Fibroblast of lung (primary cell): ENCODE measurements at regions not wholly inside any gene's neighbourhood (a gene's known extent, or its start where the extent isn't known, plus 50 kb on each side); places are given as distances from the start of the nearest gene placed in this dataset.

ENCODE experiments used
- DNase-seq, 2 donors: peaks; one replicate each; pipeline versions ENCODE4 v3.0.0 to v3.0.0-alpha.2; 2010; ENCODE audit warnings: low read depth in 2 of 2
- H2AFZ ChIP-seq: 2 replicates; pipeline ENCODE4 v1.5.1; 2012; ENCODE audit warnings: low read length, control low read depth, inconsistent platforms
- H3K27ac ChIP-seq: 2 replicates; pipeline ENCODE4 v1.5.1; 2011; ENCODE audit warnings: low read length, control low read depth; ENCODE audit not compliant: insufficient read depth
- H3K27me3 ChIP-seq: 2 replicates; pipeline ENCODE4 v1.5.1; 2011; ENCODE audit warnings: mild to moderate bottlenecking, low read length; ENCODE audit not compliant: control insufficient read depth, insufficient read depth
- H3K36me3 ChIP-seq: 2 replicates; pipeline ENCODE4 v1.5.1; 2011; ENCODE audit warnings: low read length; ENCODE audit not compliant: control insufficient read depth, insufficient read depth
- H3K4me1 ChIP-seq: 2 replicates; pipeline ENCODE4 v1.5.1; 2011; ENCODE audit warnings: low read length; ENCODE audit not compliant: control insufficient read depth, insufficient read depth; ENCODE audit errors: extremely low read depth
- H3K4me2 ChIP-seq: 2 replicates; pipeline ENCODE4 v1.5.1; 2011; ENCODE audit warnings: low read length, control low read depth; ENCODE audit not compliant: insufficient read depth; ENCODE audit errors: extremely low read depth
- H3K4me3 ChIP-seq, 4 experiments: fragments of 200-600 bp in 1 of 4; sonication (generic) in 1 of 4; replicated peaks in 1 of 4; 2 replicates each; pipeline ENCODE4 v1.5.1; 2011 to 2016; ENCODE audit warnings: low read length in 4 of 4, low read depth in 3 of 4, mild to moderate bottlenecking in 3 of 4, control low read depth in 2 of 4, inconsistent platforms in 1 of 4, mixed read lengths in 1 of 4; ENCODE audit not compliant: insufficient read depth in 1 of 4; ENCODE audit errors: control extremely low read depth in 1 of 4
- H3K79me2 ChIP-seq: 2 replicates; pipeline ENCODE4 v1.5.1; 2012; ENCODE audit warnings: mild to moderate bottlenecking, low read length, inconsistent platforms; ENCODE audit not compliant: control insufficient read depth, insufficient read depth
- H3K9ac ChIP-seq: 2 replicates; pipeline ENCODE4 v1.5.1; 2011; ENCODE audit warnings: mild to moderate bottlenecking, low read length, control low read depth; ENCODE audit not compliant: insufficient read depth
- H3K9me3 ChIP-seq: 2 replicates; pipeline ENCODE4 v1.5.1; 2012; ENCODE audit warnings: low read depth, low read length; ENCODE audit not compliant: control insufficient read depth, insufficient read depth
- H4K20me1 ChIP-seq: 2 replicates; pipeline ENCODE4 v1.5.1; 2011; ENCODE audit warnings: low read length; ENCODE audit not compliant: control insufficient read depth, insufficient read depth; ENCODE audit errors: extremely low read depth
- EZH2 ChIP-seq: IDR thresholded peaks from 2 replicates; pipeline ENCODE4 v1.5.1; 2012; ENCODE audit warnings: low read length, control low read depth, mild to moderate bottlenecking; ENCODE audit errors: missing control alignments
- TF ChIP-seq, protein P1 (sequence below), 2 donors: IDR thresholded peaks in 1 of 2; conservative IDR thresholded peaks in 1 of 2; 1 replicate in 1 of 2; 2 replicates in 1 of 2; pipeline ENCODE4 v1.5.1; 2011 to 2012; ENCODE audit warnings: low read length in 2 of 2, control low read depth in 1 of 2, inconsistent platforms in 1 of 2, low read depth in 1 of 2, mild to moderate bottlenecking in 1 of 2

DNA sequence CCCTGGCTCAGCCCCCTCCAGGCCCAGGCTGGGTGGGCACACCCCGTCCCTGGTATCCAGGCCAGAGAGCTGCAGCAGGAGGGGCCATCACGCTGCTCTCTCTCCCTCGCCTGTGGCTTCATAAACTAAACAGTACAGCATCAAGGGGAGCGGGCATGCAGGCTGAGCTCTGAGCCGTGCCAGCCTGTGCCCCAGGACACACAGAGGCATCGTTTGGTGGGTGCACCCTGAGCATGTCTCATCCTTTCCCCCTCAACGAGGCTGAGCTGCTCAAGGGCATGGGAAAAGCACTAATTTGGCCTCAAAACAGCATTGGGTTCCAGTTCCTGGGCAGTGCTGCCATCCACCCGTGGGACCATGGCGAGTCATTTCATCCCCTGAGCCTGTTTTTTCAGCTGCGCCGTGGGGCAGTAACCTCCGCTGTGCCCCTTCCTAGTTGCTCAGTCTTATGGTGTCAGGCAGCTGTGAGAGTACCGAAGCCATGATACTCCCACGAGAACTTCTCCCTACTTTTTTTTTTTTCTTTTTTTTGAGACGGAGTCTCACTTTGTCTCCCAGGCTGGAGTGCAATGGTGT lies 79.6 kb downstream of the CPN2 start:
- H3K9ac ChIP-seq: no peak overlapping the region
- H3K4me2 ChIP-seq: no peak overlapping the region
- no peak overlapping the region for H3K4me3 ChIP-seq
- DNase-seq: peak in 1 of 2 donors; percentile 40
- no peaks in the 10 kb centered on the region for H3K36me3 ChIP-seq
- peaks cover 9% of the 10 kb centered on the region for H3K4me1 ChIP-seq
- no peaks in the 10 kb centered on the region for H3K79me2 ChIP-seq
- H3K27me3 ChIP-seq: no peaks in the 10 kb centered on the region
- H3K27ac ChIP-seq: peak overlapping the region; percentile 58
- no peak overlapping the region for H2AFZ ChIP-seq
- no peak for TF ChIP-seq EZH2
- TF ChIP-seq, protein P1, sequence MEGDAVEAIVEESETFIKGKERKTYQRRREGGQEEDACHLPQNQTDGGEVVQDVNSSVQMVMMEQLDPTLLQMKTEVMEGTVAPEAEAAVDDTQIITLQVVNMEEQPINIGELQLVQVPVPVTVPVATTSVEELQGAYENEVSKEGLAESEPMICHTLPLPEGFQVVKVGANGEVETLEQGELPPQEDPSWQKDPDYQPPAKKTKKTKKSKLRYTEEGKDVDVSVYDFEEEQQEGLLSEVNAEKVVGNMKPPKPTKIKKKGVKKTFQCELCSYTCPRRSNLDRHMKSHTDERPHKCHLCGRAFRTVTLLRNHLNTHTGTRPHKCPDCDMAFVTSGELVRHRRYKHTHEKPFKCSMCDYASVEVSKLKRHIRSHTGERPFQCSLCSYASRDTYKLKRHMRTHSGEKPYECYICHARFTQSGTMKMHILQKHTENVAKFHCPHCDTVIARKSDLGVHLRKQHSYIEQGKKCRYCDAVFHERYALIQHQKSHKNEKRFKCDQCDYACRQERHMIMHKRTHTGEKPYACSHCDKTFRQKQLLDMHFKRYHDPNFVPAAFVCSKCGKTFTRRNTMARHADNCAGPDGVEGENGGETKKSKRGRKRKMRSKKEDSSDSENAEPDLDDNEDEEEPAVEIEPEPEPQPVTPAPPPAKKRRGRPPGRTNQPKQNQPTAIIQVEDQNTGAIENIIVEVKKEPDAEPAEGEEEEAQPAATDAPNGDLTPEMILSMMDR (conservative IDR thresholded peaks at IDR 0.05 in 1 of 2, IDR thresholded peaks at IDR 0.05 in 1 of 2; ENCODE audit: low read depth in 1 of 2, low read length in 2 of 2): no peak
- no peaks in the 10 kb centered on the region for H4K20me1 ChIP-seq
- H3K9me3 ChIP-seq: no peaks in the 10 kb centered on the region

DNA sequence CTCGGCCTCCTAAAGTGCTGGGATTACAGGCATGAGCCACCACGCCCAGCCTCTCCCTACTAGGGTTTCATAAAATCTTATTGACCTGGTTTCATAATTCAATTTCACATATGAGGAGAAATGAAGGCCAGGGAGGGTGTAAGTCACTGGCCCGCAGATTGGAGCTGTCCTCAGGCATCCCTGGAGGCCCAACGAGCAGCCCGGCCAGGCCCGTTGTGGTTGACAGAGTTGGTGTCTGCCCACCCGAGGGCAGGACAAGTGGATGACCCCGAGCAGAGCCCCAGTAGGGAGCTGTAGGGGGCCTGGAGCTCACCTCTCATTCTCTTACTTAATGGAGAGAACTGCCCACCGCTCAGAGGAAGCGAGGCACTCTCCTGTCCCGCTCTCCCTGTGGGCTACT lies 78.9 kb downstream of the CPN2 start:
- no peak for TF ChIP-seq EZH2
- TF ChIP-seq, protein P1 (conservative IDR thresholded peaks at IDR 0.05 in 1 of 2, IDR thresholded peaks at IDR 0.05 in 1 of 2; ENCODE audit: low read depth in 1 of 2, low read length in 2 of 2): no peak
- Histone ChIP-seq H3K4me1 (peaks cover 9% of the 10 kb centered on the region), H3K36me3 (no peaks in the 10 kb centered on the region), H3K27ac (no peak overlapping the region), H3K4me3 (no peak overlapping the region), H3K4me2 (no peak overlapping the region), H3K79me2 (no peaks in the 10 kb centered on the region), H4K20me1 (no peaks in the 10 kb centered on the region), H2AFZ (no peak overlapping the region), H3K9ac (no peak overlapping the region), H3K27me3 (no peaks in the 10 kb centered on the region), H3K9me3 (no peaks in the 10 kb centered on the region)
- no peak for DNase-seq

DNA sequence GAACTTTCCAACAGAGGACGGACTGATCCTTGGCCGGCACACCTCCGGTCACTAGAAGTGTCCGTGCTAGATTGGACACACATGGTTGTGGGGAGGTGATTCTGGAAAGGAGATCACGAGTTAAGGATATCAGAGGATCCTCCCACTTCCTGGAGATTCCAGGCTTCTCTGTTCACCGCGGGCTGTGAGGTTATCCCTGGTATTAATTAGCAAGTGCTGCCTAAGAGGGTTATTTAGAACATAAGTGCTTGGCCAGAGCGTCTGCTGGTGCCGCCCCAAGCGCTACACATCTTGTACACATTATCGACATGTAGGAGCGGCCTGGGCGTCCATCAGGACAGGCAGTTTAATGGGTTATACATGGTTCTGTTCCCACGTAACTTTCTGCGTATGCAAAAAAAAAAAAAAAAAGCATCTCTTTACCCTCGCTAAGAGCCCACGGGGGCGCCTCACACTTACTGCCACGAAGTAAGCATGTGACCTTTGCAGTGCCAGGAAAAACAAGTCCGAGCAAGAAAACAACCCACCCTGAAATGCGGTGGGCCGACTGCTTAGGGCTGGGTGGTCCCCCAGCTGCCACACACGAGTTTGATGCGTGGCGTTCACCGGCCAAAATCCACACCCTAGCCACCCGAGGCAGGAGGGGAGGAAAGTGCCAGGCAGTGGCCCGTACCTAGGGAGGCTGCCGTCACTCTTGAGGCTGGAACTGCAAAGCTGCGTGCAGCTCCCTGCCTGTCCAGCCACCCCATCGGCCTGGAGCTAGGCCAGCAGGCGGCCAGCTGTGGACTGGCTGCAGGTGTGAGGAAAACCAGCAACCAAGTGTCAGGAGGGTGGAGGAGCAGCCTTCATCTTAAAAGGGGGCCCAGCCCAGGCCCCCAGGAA lies 78.0 kb downstream of the CPN2 start:
- H2AFZ ChIP-seq: no peak overlapping the region
- H3K9ac ChIP-seq: no peak overlapping the region
- no peaks in the 10 kb centered on the region for H3K27me3 ChIP-seq
- H3K4me3 ChIP-seq: no peak overlapping the region
- H3K4me2 ChIP-seq: no peak overlapping the region
- no peak for DNase-seq
- H3K79me2 ChIP-seq: no peaks in the 10 kb centered on the region
- no peaks in the 10 kb centered on the region for H3K36me3 ChIP-seq
- peaks cover 14% of the 10 kb centered on the region for H3K4me1 ChIP-seq
- TF ChIP-seq, protein P1 (conservative IDR thresholded peaks at IDR 0.05 in 1 of 2, IDR thresholded peaks at IDR 0.05 in 1 of 2; ENCODE audit: low read depth in 1 of 2, low read length in 2 of 2): no peak
- no peak overlapping the region for H3K27ac ChIP-seq
- no peaks in the 10 kb centered on the region for H3K9me3 ChIP-seq
- no peaks in the 10 kb centered on the region for H4K20me1 ChIP-seq
